HEK293 (cell line): ENCODE measurements at regions not wholly inside any gene's neighbourhood (a gene's known extent, or its start where the extent isn't known, plus 50 kb on each side); places are given as distances from the start of the nearest gene placed in this dataset.

ENCODE experiments used
- CTCF ChIA-PET: fragments of 350-600 bp; formaldehyde crosslinking; extraction: SDS; loops from one replicate; lab custom pipeline; 2021; ENCODE audit warnings: antibody characterized with exemption; lab: Yijun Ruan, JAX
- POLR2A ChIA-PET: fragments of 300-600 bp; formaldehyde crosslinking; extraction: SDS; loops from one replicate; lab custom pipeline; 2020; ENCODE audit warnings: antibody characterized with exemption, inconsistent platforms; lab: Yijun Ruan, JAX
- H3K27ac ChIP-seq: fragments of 200-500 bp; sonication (Bioruptor generic); 2 replicates; pipeline ENCODE4 v1.5.1; 2014; ENCODE audit warnings: low read depth, low read length, control low read depth, inconsistent platforms; ENCODE audit errors: extremely low read depth
- H3K36me3 ChIP-seq, 2 experiments: fragments of 200-500 bp in 1 of 2; sonication (Bioruptor generic) in 1 of 2; 1 replicate in 1 of 2; 2 replicates in 1 of 2; pipeline ENCODE4 v1.5.1; 2014 to 2017; ENCODE audit warnings: inconsistent platforms in 2 of 2, low read length in 2 of 2; ENCODE audit not compliant: control insufficient read depth in 2 of 2, insufficient read depth in 1 of 2
- H3K4me1 ChIP-seq: fragments of 200-500 bp; sonication (Bioruptor generic); 2 replicates; pipeline ENCODE4 v1.5.1; 2014; ENCODE audit warnings: mild to moderate bottlenecking, low read length, inconsistent platforms; ENCODE audit not compliant: control insufficient read depth, insufficient read depth
- H3K4me3 ChIP-seq: 2 replicates; pipeline ENCODE4 v1.5.1; 2011; ENCODE audit warnings: low read depth, mild to moderate bottlenecking, control low read depth, low read length, moderate library complexity
- H3K9me3 ChIP-seq: fragments of 200-500 bp; sonication (Bioruptor generic); 2 replicates; pipeline ENCODE4 v1.5.1; 2014; ENCODE audit warnings: low read depth, low read length, inconsistent platforms; ENCODE audit not compliant: control insufficient read depth, insufficient read depth
- BCL11B ChIP-seq: fragments of 450-650 bp; formaldehyde crosslinking; IDR thresholded peaks from 2 replicates; pipeline ENCODE4 v1.5.1; 2016; ENCODE audit warnings: low read depth, missing biosample characterization, missing genetic modification characterization
- RBAK ChIP-seq: fragments of 450-650 bp; formaldehyde crosslinking; IDR thresholded peaks from 2 replicates; pipeline ENCODE4 v1.5.1; 2016; ENCODE audit warnings: missing biosample characterization, missing genetic modification characterization
- SP3 ChIP-seq: fragments of 450-650 bp; formaldehyde crosslinking; IDR thresholded peaks from 2 replicates; pipeline ENCODE4 v1.5.1; 2016; ENCODE audit warnings: missing biosample characterization, missing genetic modification characterization
- ZBTB48 ChIP-seq: fragments of 450-650 bp; formaldehyde crosslinking; IDR thresholded peaks from 2 replicates; pipeline ENCODE4 v1.5.1; 2016; ENCODE audit warnings: missing biosample characterization, missing genetic modification characterization
- ZEB2 ChIP-seq: fragments of 450-650 bp; formaldehyde crosslinking; IDR thresholded peaks from 2 replicates; pipeline ENCODE4 v1.5.1; 2016; ENCODE audit warnings: missing biosample characterization, missing genetic modification characterization
- ZFP69B ChIP-seq: fragments of 450-650 bp; formaldehyde crosslinking; IDR thresholded peaks from 2 replicates; pipeline ENCODE4 v1.5.1; 2016; ENCODE audit warnings: missing biosample characterization, missing genetic modification characterization
- ZNF157 ChIP-seq: fragments of 450-650 bp; formaldehyde crosslinking; IDR thresholded peaks from 2 replicates; pipeline ENCODE4 v1.5.1; 2016; ENCODE audit warnings: missing biosample characterization, missing genetic modification characterization
- ZNF175 ChIP-seq: fragments of 450-650 bp; formaldehyde crosslinking; IDR thresholded peaks from 2 replicates; pipeline ENCODE4 v1.5.1; 2016; ENCODE audit warnings: missing biosample characterization, missing genetic modification characterization
- ZNF202 ChIP-seq: fragments of 450-650 bp; formaldehyde crosslinking; IDR thresholded peaks from 2 replicates; pipeline ENCODE4 v1.5.1; 2016; ENCODE audit warnings: missing biosample characterization, missing genetic modification characterization, borderline replicate concordance
- ZNF350 ChIP-seq: fragments of 450-650 bp; formaldehyde crosslinking; IDR thresholded peaks from 2 replicates; pipeline ENCODE4 v1.5.0; 2017; ENCODE audit warnings: missing biosample characterization, mild to moderate bottlenecking, missing genetic modification characterization
- ZNF529 ChIP-seq: fragments of 450-650 bp; formaldehyde crosslinking; IDR thresholded peaks from 2 replicates; pipeline ENCODE4 v1.5.1; 2017; ENCODE audit warnings: missing genetic modification characterization, missing biosample characterization; ENCODE audit not compliant: insufficient replicate concordance
- ZNF530 ChIP-seq: fragments of 450-650 bp; formaldehyde crosslinking; IDR thresholded peaks from 2 replicates; pipeline ENCODE4 v1.5.1; 2016; ENCODE audit warnings: low read depth, missing biosample characterization, missing genetic modification characterization
- ZNF544 ChIP-seq: fragments of 450-650 bp; formaldehyde crosslinking; IDR thresholded peaks from 2 replicates; pipeline ENCODE4 v1.5.0; 2017; ENCODE audit warnings: missing biosample characterization, missing genetic modification characterization
- ZNF555 ChIP-seq: fragments of 450-650 bp; formaldehyde crosslinking; conservative IDR thresholded peaks from 2 replicates; pipeline ENCODE4 v1.5.1; 2017; ENCODE audit warnings: missing biosample characterization, mild to moderate bottlenecking, missing genetic modification characterization, inconsistent platforms
- ZNF621 ChIP-seq: fragments of 450-650 bp; formaldehyde crosslinking; IDR thresholded peaks from 2 replicates; pipeline ENCODE4 v1.5.1; 2017; ENCODE audit warnings: missing biosample characterization, missing genetic modification characterization
- ZNF76 ChIP-seq: fragments of 450-650 bp; formaldehyde crosslinking; IDR thresholded peaks from 2 replicates; pipeline ENCODE4; 2016; ENCODE audit warnings: low read depth, missing biosample characterization, missing genetic modification characterization, borderline replicate concordance
- ZNF830 ChIP-seq: fragments of 450-650 bp; IDR thresholded peaks from 2 replicates; pipeline ENCODE4 v1.5.0; 2018; ENCODE audit warnings: missing biosample characterization, missing genetic modification characterization, low read depth, mild to moderate bottlenecking, moderate library complexity
- ZSCAN16 ChIP-seq: fragments of 450-650 bp; formaldehyde crosslinking; IDR thresholded peaks from 2 replicates; pipeline ENCODE4 v1.5.1; 2016; ENCODE audit warnings: missing biosample characterization, missing genetic modification characterization
- TF ChIP-seq, protein P1 (sequence below): fragments of 450-650 bp; formaldehyde crosslinking; IDR thresholded peaks from 2 replicates; pipeline ENCODE4 v1.5.1; 2016; ENCODE audit warnings: missing biosample characterization, missing genetic modification characterization, borderline replicate concordance
- TF ChIP-seq, protein P2 (sequence below): fragments of 450-650 bp; formaldehyde crosslinking; IDR thresholded peaks from 2 replicates; pipeline ENCODE4 v1.5.1; 2016; ENCODE audit warnings: missing biosample characterization, missing genetic modification characterization
- TF ChIP-seq, protein P3 (sequence below): fragments of 450-650 bp; IDR thresholded peaks from 2 replicates; pipeline ENCODE4 v1.5.1; 2018; ENCODE audit warnings: missing biosample characterization, mild to moderate bottlenecking, missing genetic modification characterization
- TF ChIP-seq, protein P4 (sequence below): fragments of 450-650 bp; formaldehyde crosslinking; IDR thresholded peaks from 2 replicates; pipeline ENCODE4 v1.5.1; 2017; ENCODE audit warnings: missing biosample characterization, missing genetic modification characterization

DNA sequence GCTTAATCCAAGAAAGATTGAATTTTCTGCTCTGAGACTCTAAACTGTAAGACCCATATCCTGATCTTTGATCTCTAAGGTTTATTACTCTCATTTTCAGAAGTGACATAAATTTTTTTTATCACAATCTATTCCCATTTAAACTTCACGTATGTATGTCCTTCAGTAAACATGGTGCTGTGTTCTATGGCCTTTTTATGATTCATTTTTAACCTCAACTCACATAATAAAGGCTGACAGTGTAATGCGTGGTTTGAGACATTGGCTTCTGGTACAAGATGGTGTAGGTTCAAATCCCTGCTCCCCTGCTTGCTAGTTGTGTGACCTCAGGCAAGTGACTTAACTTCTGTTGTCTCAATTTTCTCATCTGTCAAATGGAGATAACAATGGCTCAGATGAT lies 306.0 kb upstream of the AADAT start (continued):
- TF ChIP-seq, protein P1, sequence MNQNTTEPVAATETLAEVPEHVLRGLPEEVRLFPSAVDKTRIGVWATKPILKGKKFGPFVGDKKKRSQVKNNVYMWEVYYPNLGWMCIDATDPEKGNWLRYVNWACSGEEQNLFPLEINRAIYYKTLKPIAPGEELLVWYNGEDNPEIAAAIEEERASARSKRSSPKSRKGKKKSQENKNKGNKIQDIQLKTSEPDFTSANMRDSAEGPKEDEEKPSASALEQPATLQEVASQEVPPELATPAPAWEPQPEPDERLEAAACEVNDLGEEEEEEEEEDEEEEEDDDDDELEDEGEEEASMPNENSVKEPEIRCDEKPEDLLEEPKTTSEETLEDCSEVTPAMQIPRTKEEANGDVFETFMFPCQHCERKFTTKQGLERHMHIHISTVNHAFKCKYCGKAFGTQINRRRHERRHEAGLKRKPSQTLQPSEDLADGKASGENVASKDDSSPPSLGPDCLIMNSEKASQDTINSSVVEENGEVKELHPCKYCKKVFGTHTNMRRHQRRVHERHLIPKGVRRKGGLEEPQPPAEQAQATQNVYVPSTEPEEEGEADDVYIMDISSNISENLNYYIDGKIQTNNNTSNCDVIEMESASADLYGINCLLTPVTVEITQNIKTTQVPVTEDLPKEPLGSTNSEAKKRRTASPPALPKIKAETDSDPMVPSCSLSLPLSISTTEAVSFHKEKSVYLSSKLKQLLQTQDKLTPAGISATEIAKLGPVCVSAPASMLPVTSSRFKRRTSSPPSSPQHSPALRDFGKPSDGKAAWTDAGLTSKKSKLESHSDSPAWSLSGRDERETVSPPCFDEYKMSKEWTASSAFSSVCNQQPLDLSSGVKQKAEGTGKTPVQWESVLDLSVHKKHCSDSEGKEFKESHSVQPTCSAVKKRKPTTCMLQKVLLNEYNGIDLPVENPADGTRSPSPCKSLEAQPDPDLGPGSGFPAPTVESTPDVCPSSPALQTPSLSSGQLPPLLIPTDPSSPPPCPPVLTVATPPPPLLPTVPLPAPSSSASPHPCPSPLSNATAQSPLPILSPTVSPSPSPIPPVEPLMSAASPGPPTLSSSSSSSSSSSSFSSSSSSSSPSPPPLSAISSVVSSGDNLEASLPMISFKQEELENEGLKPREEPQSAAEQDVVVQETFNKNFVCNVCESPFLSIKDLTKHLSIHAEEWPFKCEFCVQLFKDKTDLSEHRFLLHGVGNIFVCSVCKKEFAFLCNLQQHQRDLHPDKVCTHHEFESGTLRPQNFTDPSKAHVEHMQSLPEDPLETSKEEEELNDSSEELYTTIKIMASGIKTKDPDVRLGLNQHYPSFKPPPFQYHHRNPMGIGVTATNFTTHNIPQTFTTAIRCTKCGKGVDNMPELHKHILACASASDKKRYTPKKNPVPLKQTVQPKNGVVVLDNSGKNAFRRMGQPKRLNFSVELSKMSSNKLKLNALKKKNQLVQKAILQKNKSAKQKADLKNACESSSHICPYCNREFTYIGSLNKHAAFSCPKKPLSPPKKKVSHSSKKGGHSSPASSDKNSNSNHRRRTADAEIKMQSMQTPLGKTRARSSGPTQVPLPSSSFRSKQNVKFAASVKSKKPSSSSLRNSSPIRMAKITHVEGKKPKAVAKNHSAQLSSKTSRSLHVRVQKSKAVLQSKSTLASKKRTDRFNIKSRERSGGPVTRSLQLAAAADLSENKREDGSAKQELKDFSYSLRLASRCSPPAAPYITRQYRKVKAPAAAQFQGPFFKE (tag by site-specific recombination), result no peak
- TF ChIP-seq, protein P2, sequence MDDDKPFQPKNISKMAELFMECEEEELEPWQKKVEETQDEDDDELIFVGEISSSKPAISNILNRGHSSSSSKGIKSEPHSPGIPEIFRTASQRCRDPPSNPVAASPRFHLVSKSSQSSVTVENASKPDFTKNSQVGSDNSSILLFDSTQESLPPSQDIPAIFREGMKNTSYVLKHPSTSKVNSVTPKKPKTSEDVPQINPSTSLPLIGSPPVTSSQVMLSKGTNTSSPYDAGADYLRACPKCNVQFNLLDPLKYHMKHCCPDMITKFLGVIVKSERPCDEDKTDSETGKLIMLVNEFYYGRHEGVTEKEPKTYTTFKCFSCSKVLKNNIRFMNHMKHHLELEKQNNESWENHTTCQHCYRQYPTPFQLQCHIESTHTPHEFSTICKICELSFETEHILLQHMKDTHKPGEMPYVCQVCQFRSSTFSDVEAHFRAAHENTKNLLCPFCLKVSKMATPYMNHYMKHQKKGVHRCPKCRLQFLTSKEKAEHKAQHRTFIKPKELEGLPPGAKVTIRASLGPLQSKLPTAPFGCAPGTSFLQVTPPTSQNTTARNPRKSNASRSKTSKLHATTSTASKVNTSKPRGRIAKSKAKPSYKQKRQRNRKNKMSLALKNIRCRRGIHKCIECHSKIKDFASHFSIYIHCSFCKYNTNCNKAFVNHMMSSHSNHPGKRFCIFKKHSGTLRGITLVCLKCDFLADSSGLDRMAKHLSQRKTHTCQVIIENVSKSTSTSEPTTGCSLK (tag by site-specific recombination), result no peak
- TF ChIP-seq ZNF529 (no peak), ZNF621 (tag by site-specific recombination) (no peak)

DNA sequence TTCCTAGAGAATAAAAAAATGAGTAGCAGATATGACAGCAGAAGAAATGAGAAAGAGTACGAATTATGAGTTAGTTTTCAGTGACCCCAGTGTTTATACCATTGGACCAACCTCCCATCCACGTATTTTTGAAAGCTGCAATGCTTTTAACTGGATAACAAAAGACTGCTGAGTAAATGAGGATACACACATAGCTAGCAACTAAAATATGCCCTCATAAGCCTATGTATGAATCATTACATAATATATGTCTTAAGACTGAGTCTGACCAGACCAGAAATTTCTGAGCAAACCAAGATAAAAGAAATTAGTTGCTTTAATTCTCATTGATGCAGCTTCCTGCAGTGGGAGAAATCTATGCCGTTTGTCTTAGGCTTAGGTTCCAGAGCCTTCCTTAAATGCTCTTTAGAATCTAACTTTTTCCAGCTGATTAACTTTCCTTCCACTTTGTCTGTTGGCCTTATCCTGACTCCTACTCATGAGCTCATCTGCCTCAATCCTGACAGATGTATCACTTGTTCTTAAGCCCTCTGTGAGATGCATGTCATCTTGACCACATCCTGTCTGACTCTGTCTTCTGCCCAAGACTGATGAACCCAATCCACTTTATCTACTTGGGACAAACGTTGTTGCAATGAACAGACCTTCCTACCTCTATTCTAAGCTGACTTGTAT lies 301.4 kb upstream of the AADAT start:
- H3K27ac ChIP-seq, result no peak overlapping the region
- no peaks in the 10 kb centered on the region for H3K4me1 ChIP-seq
- H3K4me3 ChIP-seq, result no peak overlapping the region
- TF ChIP-seq ZEB2 (tag by site-specific recombination), result no peak
- TF ChIP-seq ZNF175 (tag by site-specific recombination), result no peak
- no peak for TF ChIP-seq ZNF830 (tag by site-specific recombination)
- TF ChIP-seq, protein P3, sequence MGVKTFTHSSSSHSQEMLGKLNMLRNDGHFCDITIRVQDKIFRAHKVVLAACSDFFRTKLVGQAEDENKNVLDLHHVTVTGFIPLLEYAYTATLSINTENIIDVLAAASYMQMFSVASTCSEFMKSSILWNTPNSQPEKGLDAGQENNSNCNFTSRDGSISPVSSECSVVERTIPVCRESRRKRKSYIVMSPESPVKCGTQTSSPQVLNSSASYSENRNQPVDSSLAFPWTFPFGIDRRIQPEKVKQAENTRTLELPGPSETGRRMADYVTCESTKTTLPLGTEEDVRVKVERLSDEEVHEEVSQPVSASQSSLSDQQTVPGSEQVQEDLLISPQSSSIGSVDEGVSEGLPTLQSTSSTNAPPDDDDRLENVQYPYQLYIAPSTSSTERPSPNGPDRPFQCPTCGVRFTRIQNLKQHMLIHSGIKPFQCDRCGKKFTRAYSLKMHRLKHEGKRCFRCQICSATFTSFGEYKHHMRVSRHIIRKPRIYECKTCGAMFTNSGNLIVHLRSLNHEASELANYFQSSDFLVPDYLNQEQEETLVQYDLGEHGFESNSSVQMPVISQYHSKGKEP, result no peak
- no peak for TF ChIP-seq ZNF621 (tag by site-specific recombination)
- TF ChIP-seq ZNF544 (tag by site-specific recombination), result no peak
- TF ChIP-seq ZNF530, result no peak
- no peak for TF ChIP-seq RBAK (tag by site-specific recombination)
- no peak for TF ChIP-seq ZNF555 (tag by site-specific recombination)
- no peak for TF ChIP-seq ZBTB48 (tag by site-specific recombination)
- no peak for TF ChIP-seq ZNF76 (tag by site-specific recombination)
- TF ChIP-seq BCL11B (tag by site-specific recombination), result no peak
- no peak for TF ChIP-seq ZNF350
- TF ChIP-seq ZSCAN16, result no peak
- TF ChIP-seq SP3 (tag by site-specific recombination), result no peak
- no peak for TF ChIP-seq ZNF202 (tag by site-specific recombination)
- no peak for TF ChIP-seq ZNF157
- no peak for TF ChIP-seq ZFP69B
- TF ChIP-seq, protein P4, sequence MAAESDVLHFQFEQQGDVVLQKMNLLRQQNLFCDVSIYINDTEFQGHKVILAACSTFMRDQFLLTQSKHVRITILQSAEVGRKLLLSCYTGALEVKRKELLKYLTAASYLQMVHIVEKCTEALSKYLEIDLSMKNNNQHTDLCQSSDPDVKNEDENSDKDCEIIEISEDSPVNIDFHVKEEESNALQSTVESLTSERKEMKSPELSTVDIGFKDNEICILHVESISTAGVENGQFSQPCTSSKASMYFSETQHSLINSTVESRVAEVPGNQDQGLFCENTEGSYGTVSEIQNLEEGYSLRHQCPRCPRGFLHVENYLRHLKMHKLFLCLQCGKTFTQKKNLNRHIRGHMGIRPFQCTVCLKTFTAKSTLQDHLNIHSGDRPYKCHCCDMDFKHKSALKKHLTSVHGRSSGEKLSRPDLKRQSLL (tag by site-specific recombination), result no peak
- TF ChIP-seq, all 188 proteins: peak for 0
- ChIA-PET POLR2A (no interaction called here), CTCF (interaction anchor here (0.6 kb wide), 2 partner anchors 85 to 130 kb away, joined by 3 read pairs; no protein-coding TSS in a partner anchor)
- H3K9me3 ChIP-seq, result no peaks in the 10 kb centered on the region
- H3K36me3 ChIP-seq, result no peaks in the 10 kb centered on the region
